ENCODE measurements at regions not wholly inside any gene's neighbourhood (a gene's known extent, or its start where the extent isn't known, plus 50 kb on each side); places are given as distances from the start of the nearest gene placed in this dataset.

- no peaks in the 10 kb centered on the region for H3K36me3 Mint-ChIP-seq
- Histone ChIP-seq H3K27me3 (ENCODE audit: control insufficient read depth, insufficient read depth, low read length) (no peaks in the 10 kb centered on the region), H3K4me1 (ENCODE audit: control insufficient read depth, insufficient read depth, low read length, poor library complexity, severe bottlenecking) (no peaks in the 10 kb centered on the region), H3K9me3 (ENCODE audit: control insufficient read depth in 2 of 2, low read length in 2 of 2) (no peaks in the 10 kb centered on the region), H3K36me3 (ENCODE audit: control insufficient read depth, insufficient read depth, low read length) (no peaks in the 10 kb centered on the region), H3K4me3 (ENCODE audit: low read depth, low read length) (no peak overlapping the region), H3K27ac (ENCODE audit: insufficient read depth, low read length, poor library complexity, severe bottlenecking) (no peak overlapping the region)
- DNase-seq (no peak), ATAC-seq (ENCODE audit: low read depth in 2 of 2) (no peak)
- H3K4me1 Mint-ChIP-seq, result no peaks in the 10 kb centered on the region
- H3K27ac Mint-ChIP-seq, result no peak overlapping the region
- H3K27me3 Mint-ChIP-seq, result no peaks in the 10 kb centered on the region
- no peak overlapping the region for H3K4me3 Mint-ChIP-seq
- peaks cover 2 to 32% (median 8%) of the 10 kb centered on the region in 7 donors for H3K9me3 Mint-ChIP-seq
Observed at GRCh38 chr4:136571315-136571714, 961.0 kb downstream of the PCDH18 start.

- no peak overlapping the region for H3K4me3 Mint-ChIP-seq
- no peaks in the 10 kb centered on the region for H3K27me3 Mint-ChIP-seq
- H3K4me1 Mint-ChIP-seq, result no peaks in the 10 kb centered on the region
- no peaks in the 10 kb centered on the region for H3K27me3 ChIP-seq (ENCODE audit: control insufficient read depth, insufficient read depth, low read length)
- no peak overlapping the region for H3K27ac ChIP-seq (ENCODE audit: insufficient read depth, low read length, poor library complexity, severe bottlenecking)
- no peaks in the 10 kb centered on the region for H3K36me3 ChIP-seq (ENCODE audit: control insufficient read depth, insufficient read depth, low read length)
- H3K9me3 Mint-ChIP-seq, result peaks cover 0 to 25% (median 4%) of the 10 kb centered on the region in 7 donors
- ATAC-seq (ENCODE audit: low read depth in 2 of 2) (no peak), DNase-seq (no peak)
- no peaks in the 10 kb centered on the region for H3K4me1 ChIP-seq (ENCODE audit: control insufficient read depth, insufficient read depth, low read length, poor library complexity, severe bottlenecking)
- no peaks in the 10 kb centered on the region for H3K9me3 ChIP-seq (ENCODE audit: control insufficient read depth in 2 of 2, low read length in 2 of 2)
- no peaks in the 10 kb centered on the region for H3K36me3 Mint-ChIP-seq
- no peak overlapping the region for H3K4me3 ChIP-seq (ENCODE audit: low read depth, low read length)
- H3K27ac Mint-ChIP-seq, result no peak overlapping the region
Observed at GRCh38 chr4:136562834-136563233, 969.5 kb downstream of the PCDH18 start.

GRCh38 chr4:136558940-136559494, 973.3 kb downstream of the PCDH18 start:
- no peak overlapping the region for H3K4me3 Mint-ChIP-seq
- H3K27ac ChIP-seq (ENCODE audit: insufficient read depth, low read length, poor library complexity, severe bottlenecking), result no peak overlapping the region
- no peaks in the 10 kb centered on the region for H3K36me3 Mint-ChIP-seq
- no peak overlapping the region for H3K4me3 ChIP-seq (ENCODE audit: low read depth, low read length)
- no peak overlapping the region for H3K27ac Mint-ChIP-seq
- H3K4me1 ChIP-seq (ENCODE audit: control insufficient read depth, insufficient read depth, low read length, poor library complexity, severe bottlenecking), result no peaks in the 10 kb centered on the region
- H3K9me3 Mint-ChIP-seq, result peaks cover 2 to 11% (median 4%) of the 10 kb centered on the region in 7 donors
- ATAC-seq (ENCODE audit: low read depth in 2 of 2) (no peak), DNase-seq (no peak)
- no peaks in the 10 kb centered on the region for H3K27me3 Mint-ChIP-seq
- H3K9me3 ChIP-seq (ENCODE audit: control insufficient read depth in 2 of 2, low read length in 2 of 2), result no peaks in the 10 kb centered on the region
- H3K27me3 ChIP-seq (ENCODE audit: control insufficient read depth, insufficient read depth, low read length), result no peaks in the 10 kb centered on the region
- no peaks in the 10 kb centered on the region for H3K4me1 Mint-ChIP-seq
- H3K36me3 ChIP-seq (ENCODE audit: control insufficient read depth, insufficient read depth, low read length), result no peaks in the 10 kb centered on the region

GRCh38 chr4:136557396-136557795, 974.9 kb downstream of the PCDH18 start:
- H3K4me1 Mint-ChIP-seq, result no peaks in the 10 kb centered on the region
- ATAC-seq (ENCODE audit: low read depth in 2 of 2), result no peak

GRCh38 chr4:136554033-136554432, 978.3 kb downstream of the PCDH18 start:
- no peaks in the 10 kb centered on the region for H3K4me1 Mint-ChIP-seq
- H3K36me3 Mint-ChIP-seq, result no peaks in the 10 kb centered on the region
- Histone ChIP-seq H3K36me3 (ENCODE audit: control insufficient read depth, insufficient read depth, low read length) (no peaks in the 10 kb centered on the region), H3K4me1 (ENCODE audit: control insufficient read depth, insufficient read depth, low read length, poor library complexity, severe bottlenecking) (no peaks in the 10 kb centered on the region), H3K9me3 (ENCODE audit: control insufficient read depth in 2 of 2, low read length in 2 of 2) (no peaks in the 10 kb centered on the region), H3K4me3 (ENCODE audit: low read depth, low read length) (no peak overlapping the region), H3K27me3 (ENCODE audit: control insufficient read depth, insufficient read depth, low read length) (no peaks in the 10 kb centered on the region), H3K27ac (ENCODE audit: insufficient read depth, low read length, poor library complexity, severe bottlenecking) (no peak overlapping the region)
- no peak for DNase-seq
- H3K27me3 Mint-ChIP-seq, result no peaks in the 10 kb centered on the region
- no peak overlapping the region for H3K27ac Mint-ChIP-seq
- H3K9me3 Mint-ChIP-seq, result peaks cover 3 to 9% (median 7%) of the 10 kb centered on the region in 7 donors
- no peak for ATAC-seq (ENCODE audit: low read depth in 2 of 2)
- H3K4me3 Mint-ChIP-seq, result no peak overlapping the region

More at GRCh38 chr4:136557396-136557795, 974.9 kb downstream of the PCDH18 start:
- Histone ChIP-seq H3K27ac (ENCODE audit: insufficient read depth, low read length, poor library complexity, severe bottlenecking) (no peak overlapping the region), H3K4me3 (ENCODE audit: low read depth, low read length) (no peak overlapping the region), H3K36me3 (ENCODE audit: control insufficient read depth, insufficient read depth, low read length) (no peaks in the 10 kb centered on the region), H3K4me1 (ENCODE audit: control insufficient read depth, insufficient read depth, low read length, poor library complexity, severe bottlenecking) (no peaks in the 10 kb centered on the region), H3K9me3 (ENCODE audit: control insufficient read depth in 2 of 2, low read length in 2 of 2) (no peaks in the 10 kb centered on the region), H3K27me3 (ENCODE audit: control insufficient read depth, insufficient read depth, low read length) (no peaks in the 10 kb centered on the region)
- H3K27ac Mint-ChIP-seq, result no peak overlapping the region
- no peaks in the 10 kb centered on the region for H3K36me3 Mint-ChIP-seq
- no peaks in the 10 kb centered on the region for H3K27me3 Mint-ChIP-seq
- H3K9me3 Mint-ChIP-seq, result peaks cover 3 to 9% (median 7%) of the 10 kb centered on the region in 7 donors
- H3K4me3 Mint-ChIP-seq, result no peak overlapping the region
- no peak for DNase-seq

- H3K27me3 Mint-ChIP-seq, result no peaks in the 10 kb centered on the region
- H3K4me1 ChIP-seq (ENCODE audit: control insufficient read depth, insufficient read depth, low read length, poor library complexity, severe bottlenecking), result no peaks in the 10 kb centered on the region
- no peak overlapping the region for H3K27ac Mint-ChIP-seq
Observed at GRCh38 chr4:136551753-136552152, 980.5 kb downstream of the PCDH18 start.

GRCh38 chr4:136540747-136541146, 991.5 kb downstream of the PCDH18 start:
- no peaks in the 10 kb centered on the region for H3K27me3 ChIP-seq (ENCODE audit: control insufficient read depth, insufficient read depth, low read length)
- Mint-ChIP-seq H3K4me1 (no peaks in the 10 kb centered on the region), H3K27me3 (no peaks in the 10 kb centered on the region), H3K9me3 (peaks cover 3 to 14% (median 8%) of the 10 kb centered on the region in 7 donors), H3K4me3 (no peak overlapping the region), H3K36me3 (no peaks in the 10 kb centered on the region), H3K27ac (no peak overlapping the region)
- H3K27ac ChIP-seq (ENCODE audit: insufficient read depth, low read length, poor library complexity, severe bottlenecking), result no peak overlapping the region
- no peaks in the 10 kb centered on the region for H3K36me3 ChIP-seq (ENCODE audit: control insufficient read depth, insufficient read depth, low read length)
- no peak for ATAC-seq (ENCODE audit: low read depth in 2 of 2)
- peaks cover 3 to 7% of the 10 kb centered on the region in 2 experiments for H3K9me3 ChIP-seq (ENCODE audit: control insufficient read depth in 2 of 2, low read length in 2 of 2)
- no peak overlapping the region for H3K4me3 ChIP-seq (ENCODE audit: low read depth, low read length)
- no peak for DNase-seq
- H3K4me1 ChIP-seq (ENCODE audit: control insufficient read depth, insufficient read depth, low read length, poor library complexity, severe bottlenecking), result no peaks in the 10 kb centered on the region

More at GRCh38 chr4:136551753-136552152, 980.5 kb downstream of the PCDH18 start:
- no peaks in the 10 kb centered on the region for H3K36me3 ChIP-seq (ENCODE audit: control insufficient read depth, insufficient read depth, low read length)
- no peaks in the 10 kb centered on the region for H3K27me3 ChIP-seq (ENCODE audit: control insufficient read depth, insufficient read depth, low read length)
- peaks cover 4 to 9% (median 7%) of the 10 kb centered on the region in 7 donors for H3K9me3 Mint-ChIP-seq
- H3K4me3 Mint-ChIP-seq, result no peak overlapping the region
- H3K9me3 ChIP-seq (ENCODE audit: control insufficient read depth in 2 of 2, low read length in 2 of 2), result no peaks in the 10 kb centered on the region
- H3K4me1 Mint-ChIP-seq, result no peaks in the 10 kb centered on the region
- H3K27ac ChIP-seq (ENCODE audit: insufficient read depth, low read length, poor library complexity, severe bottlenecking), result no peak overlapping the region
- H3K4me3 ChIP-seq (ENCODE audit: low read depth, low read length), result no peak overlapping the region
- no peaks in the 10 kb centered on the region for H3K36me3 Mint-ChIP-seq
- ATAC-seq (ENCODE audit: low read depth in 2 of 2) (no peak), DNase-seq (no peak)

GRCh38 chr4:136528131-136528530, 1004.2 kb downstream of the PCDH18 start:
- no peak overlapping the region for H3K27ac ChIP-seq (ENCODE audit: insufficient read depth, low read length, poor library complexity, severe bottlenecking)
- Mint-ChIP-seq H3K9me3 (peaks cover 0 to 9% (median 5%) of the 10 kb centered on the region in 7 donors), H3K4me3 (no peak overlapping the region), H3K27me3 (no peaks in the 10 kb centered on the region), H3K4me1 (no peaks in the 10 kb centered on the region), H3K27ac (no peak overlapping the region), H3K36me3 (no peaks in the 10 kb centered on the region)
- DNase-seq (no peak), ATAC-seq (ENCODE audit: low read depth in 2 of 2) (no peak)
- no peaks in the 10 kb centered on the region for H3K4me1 ChIP-seq (ENCODE audit: control insufficient read depth, insufficient read depth, low read length, poor library complexity, severe bottlenecking)
- H3K9me3 ChIP-seq (ENCODE audit: control insufficient read depth in 2 of 2, low read length in 2 of 2), result no peaks in the 10 kb centered on the region
- H3K36me3 ChIP-seq (ENCODE audit: control insufficient read depth, insufficient read depth, low read length), result no peaks in the 10 kb centered on the region
- no peak overlapping the region for H3K4me3 ChIP-seq (ENCODE audit: low read depth, low read length)
- H3K27me3 ChIP-seq (ENCODE audit: control insufficient read depth, insufficient read depth, low read length), result no peaks in the 10 kb centered on the region

All from CD4-positive, CD25-positive, alpha-beta regulatory T cell (primary cell).